IMR-90 (cell line): ENCODE measurements at regions not wholly inside any gene's neighbourhood (a gene's known extent, or its start where the extent isn't known, plus 50 kb on each side); places are given as distances from the start of the nearest gene placed in this dataset.

ENCODE experiments used
- ATAC-seq: fragments of 200-7000 bp; cut with Tn5 transposase; 2 replicates; pipeline ENCODE4 v1.9.1; 2020; ENCODE audit warnings: low read depth, mild to moderate bottlenecking, moderate library complexity
- BruUV-seq: library from RNA; stranded (reverse); fragments of 400-500 nt; replicated peaks from 2 replicates; lab custom pipeline; 2021; lab: Mats Ljungman, UMichigan
- CTCF ChIA-PET: fragments of 300-600 bp; formaldehyde crosslinking; extraction: SDS; loops from one replicate; lab custom pipeline; 2021; ENCODE audit warnings: antibody characterized with exemption; lab: Yijun Ruan, JAX
- POLR2A ChIA-PET: fragments of 300-600 bp; sonication (Branson Sonifier 250); formaldehyde crosslinking; loops from one replicate; lab custom pipeline; 2022; ENCODE audit warnings: antibody characterized with exemption; ENCODE audit not compliant: unreplicated experiment; lab: Charles Lee
- DNase-seq: peaks from one replicate; pipeline ENCODE4 v3.0.0; 2013
- H2AFZ ChIP-seq: replicated peaks from 2 replicates; pipeline ENCODE3; 2013; ENCODE audit warnings: low read length, mild to moderate bottlenecking; ENCODE audit not compliant: poor library complexity
- H2AK5ac ChIP-seq: 2 replicates; pipeline ENCODE4 v1.6.1; 2013; ENCODE audit warnings: low read depth, low read length, inconsistent platforms
- H2AK9ac ChIP-seq: replicated peaks from 2 replicates; pipeline ENCODE3; 2013; ENCODE audit warnings: mild to moderate bottlenecking, low read depth, low read length, moderate library complexity; ENCODE audit not compliant: poor library complexity
- H2BK120ac ChIP-seq: 2 replicates; pipeline ENCODE4 v1.6.1; 2013; ENCODE audit warnings: low read depth, low read length, inconsistent platforms
- H2BK15ac ChIP-seq: 3 replicates; pipeline ENCODE4 v1.6.1; 2013; ENCODE audit warnings: low read depth, low read length, inconsistent platforms
- H2BK20ac ChIP-seq: 2 replicates; pipeline ENCODE4 v1.6.1; 2013; ENCODE audit warnings: low read depth, mild to moderate bottlenecking, inconsistent platforms, low read length, moderate library complexity
- H2BK5ac ChIP-seq: 2 replicates; pipeline ENCODE4 v1.6.1; 2013; ENCODE audit warnings: mild to moderate bottlenecking, low read depth, low read length, inconsistent platforms; ENCODE audit not compliant: poor library complexity, severe bottlenecking
- H3K14ac ChIP-seq: replicated peaks from 2 replicates; pipeline ENCODE4 v1.6.1; 2013; ENCODE audit warnings: low read depth, low read length, inconsistent platforms
- H3K18ac ChIP-seq: 2 replicates; pipeline ENCODE4 v1.6.1; 2013; ENCODE audit warnings: low read depth, low read length, control low read depth
- H3K23ac ChIP-seq: 2 replicates; pipeline ENCODE4 v1.6.1; 2013; ENCODE audit warnings: low read depth, low read length, inconsistent platforms
- H3K27ac ChIP-seq: 2 replicates; pipeline ENCODE4 v1.5.1; 2013; ENCODE audit warnings: mild to moderate bottlenecking, control low read depth, low read length; ENCODE audit not compliant: insufficient read depth
- H3K27me3 ChIP-seq: 2 replicates; pipeline ENCODE4 v1.6.1; 2013; ENCODE audit warnings: low read length; ENCODE audit not compliant: control insufficient read depth, insufficient read depth
- H3K36me3 ChIP-seq: 2 replicates; pipeline ENCODE4 v1.6.1; 2013; ENCODE audit warnings: low read length, mixed read lengths; ENCODE audit not compliant: control insufficient read depth, insufficient read depth
- H3K4ac ChIP-seq: 2 replicates; pipeline ENCODE4 v1.6.1; 2013; ENCODE audit warnings: low read depth, low read length, inconsistent platforms
- H3K4me1 ChIP-seq: 2 replicates; pipeline ENCODE4 v1.6.1; 2013; ENCODE audit warnings: low read length, mixed read lengths; ENCODE audit not compliant: control insufficient read depth, insufficient read depth
- H3K4me2 ChIP-seq: 2 replicates; pipeline ENCODE4 v1.6.1; 2013; ENCODE audit warnings: low read depth, mild to moderate bottlenecking, control low read depth, low read length, moderate library complexity
- H3K4me3 ChIP-seq: 2 replicates; pipeline ENCODE4 v1.5.1; 2013; ENCODE audit warnings: low read depth, mild to moderate bottlenecking, control low read depth, low read length, moderate library complexity; ENCODE audit not compliant: insufficient read depth
- H3K56ac ChIP-seq: 2 replicates; pipeline ENCODE4 v1.6.1; 2013; ENCODE audit warnings: low read length, inconsistent platforms; ENCODE audit not compliant: insufficient read depth; ENCODE audit errors: extremely low read depth
- H3K79me1 ChIP-seq, 2 experiments: 2 replicates each; pipeline ENCODE4 v1.6.1; 2013; ENCODE audit warnings: low read length in 2 of 2, inconsistent platforms in 1 of 2, low read depth in 1 of 2
- H3K9ac ChIP-seq: 2 replicates; pipeline ENCODE4 v1.6.1; 2013; ENCODE audit warnings: low read depth, low read length, control low read depth
- H3K9me1 ChIP-seq: 2 replicates; pipeline ENCODE4 v1.6.1; 2013; ENCODE audit warnings: low read length, inconsistent platforms; ENCODE audit not compliant: insufficient read depth
- H3K9me3 ChIP-seq: 2 replicates; pipeline ENCODE4 v1.6.1; 2013; ENCODE audit warnings: low read length; ENCODE audit not compliant: control insufficient read depth, insufficient read depth
- H4K20me1 ChIP-seq: 2 replicates; pipeline ENCODE4 v1.6.1; 2013; ENCODE audit warnings: low read length, inconsistent platforms; ENCODE audit not compliant: insufficient read depth
- H4K5ac ChIP-seq: 2 replicates; pipeline ENCODE4 v1.6.1; 2013; ENCODE audit warnings: mild to moderate bottlenecking, low read depth, low read length, control low read depth
- H4K8ac ChIP-seq, 2 experiments: 2 replicates each; pipeline ENCODE4 v1.6.1; 2013; ENCODE audit warnings: low read depth in 2 of 2, low read length in 2 of 2, control low read depth in 1 of 2, inconsistent platforms in 1 of 2
- H4K91ac ChIP-seq: 2 replicates; pipeline ENCODE4 v1.6.1; 2013; ENCODE audit warnings: low read depth, low read length, inconsistent platforms; ENCODE audit not compliant: insufficient read depth
- MAZ ChIP-seq: IDR thresholded peaks from 2 replicates; pipeline ENCODE4 v1.6.1; 2012; ENCODE audit warnings: low read depth, mild to moderate bottlenecking, low read length, improper control_type of control experiment, moderate library complexity, borderline replicate concordance
- RAD21 ChIP-seq: IDR thresholded peaks from 2 replicates; pipeline ENCODE4 v1.6.1; 2012; ENCODE audit warnings: low read length, improper control_type of control experiment
- dilution Hi-C: fragments of 300-500 bp; cut with HindIII; formaldehyde crosslinking; loops from one replicate; pipeline ENCODE4 v1.14.3; 2018; ENCODE audit warnings: low sequenced_read_pairs; ENCODE audit not compliant: unreplicated experiment
- in situ Hi-C: fragments of 300-500 bp; cut with MboI; formaldehyde crosslinking; loops from 3 replicates; pipeline ENCODE4 v1.14.3; 2019; ENCODE audit warnings: low sequenced_read_pairs, inconsistent platforms, mixed read lengths
- intact Hi-C: fragments of 100-400 bp; cut with micrococcal nuclease; formaldehyde crosslinking; loops from 2 replicates; pipeline ENCODE4 v1.10.0; 2022

DNA sequence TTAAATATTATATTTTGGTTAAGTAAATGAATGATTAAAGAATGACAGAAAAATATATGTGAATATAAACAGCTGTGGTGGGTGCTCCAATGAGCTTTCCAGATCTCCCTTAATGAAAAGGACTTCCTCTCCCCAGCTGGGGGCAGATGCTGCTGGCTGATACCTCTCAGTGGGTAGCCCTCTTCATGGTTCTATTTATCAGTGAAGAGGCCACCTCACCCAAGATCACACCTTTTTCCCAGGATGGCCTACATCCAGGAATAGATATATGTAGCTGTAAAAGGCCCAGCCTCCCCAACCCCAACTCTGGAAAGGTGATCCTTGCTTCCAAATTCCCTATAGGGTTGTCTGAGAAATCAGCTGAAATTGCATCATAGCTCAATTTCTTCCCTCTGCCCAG lies 135.2 kb upstream of the ACVR2A start:
- BruUV-seq = no TSS peak
- no peak for TF ChIP-seq MAZ
- no peak for TF ChIP-seq RAD21
- ATAC-seq = no peak
- no peak overlapping the region for H2AFZ ChIP-seq
- no peak overlapping the region for H3K4me2 ChIP-seq
- dilution Hi-C loops (no loop called here), intact Hi-C loops (no loop called here), in situ Hi-C loops (no loop called here)
- POLR2A ChIA-PET = no interaction called here
- H4K20me1 ChIP-seq = no peaks in the 10 kb centered on the region
- H4K8ac ChIP-seq = no peak overlapping the region
- H3K9me1 ChIP-seq = no peaks in the 10 kb centered on the region
- CTCF ChIA-PET = no interaction called here
- H3K56ac ChIP-seq = no peak overlapping the region
- H3K23ac ChIP-seq = no peak overlapping the region
- no peak overlapping the region for H3K4ac ChIP-seq
- H3K18ac ChIP-seq = no peak overlapping the region
- H2BK120ac ChIP-seq = no peak overlapping the region
- DNase-seq = no peak
- H3K36me3 ChIP-seq = no peaks in the 10 kb centered on the region
- H3K27me3 ChIP-seq = no peaks in the 10 kb centered on the region
- no peaks in the 10 kb centered on the region for H3K79me1 ChIP-seq
- no peak overlapping the region for H3K9ac ChIP-seq
- H3K27ac ChIP-seq = no peak overlapping the region
- no peak overlapping the region for H2BK5ac ChIP-seq
- H2AK5ac ChIP-seq = no peak overlapping the region
- H3K4me1 ChIP-seq = no peaks in the 10 kb centered on the region
- no peak overlapping the region for H2AK9ac ChIP-seq
- H2BK15ac ChIP-seq = no peak overlapping the region
- no peak overlapping the region for H3K14ac ChIP-seq
- H4K5ac ChIP-seq = no peak overlapping the region
- H3K4me3 ChIP-seq = no peak overlapping the region
- H2BK20ac ChIP-seq = no peak overlapping the region
- H4K91ac ChIP-seq = no peak overlapping the region
- no peaks in the 10 kb centered on the region for H3K9me3 ChIP-seq
